ENCODE measurements at regions not wholly inside any gene's neighbourhood (a gene's known extent, or its start where the extent isn't known, plus 50 kb on each side); places are given as distances from the start of the nearest gene placed in this dataset.

GRCh38 chr7:81206667-81207360, 288.0 kb upstream of the SEMA3C start:
- no peak overlapping the region for H2AFZ ChIP-seq (ENCODE audit: low read depth, low read length)
- Mint-ChIP-seq H3K27ac (ENCODE audit: unreplicated experiment) (no peak overlapping the region), H3K4me1 (ENCODE audit: low read depth, unreplicated experiment) (peaks cover 31% of the 10 kb centered on the region), H3K4me3 (ENCODE audit: unreplicated experiment) (no peak overlapping the region), H3K27me3 (ENCODE audit: low read depth, unreplicated experiment) (no peaks in the 10 kb centered on the region), H3K9me3 (ENCODE audit: unreplicated experiment) (no peaks in the 10 kb centered on the region), H3K36me3 (ENCODE audit: low read depth, unreplicated experiment) (no peaks in the 10 kb centered on the region)
- no peaks in the 10 kb centered on the region for H3K9me3 ChIP-seq (ENCODE audit: insufficient read depth, low read depth, low read length)
- H3K27ac ChIP-seq (ENCODE audit: low read depth, low read length): no peak overlapping the region
- no peaks in the 10 kb centered on the region for H3K36me3 ChIP-seq (ENCODE audit: insufficient read depth, low read length)
- H3K4me2 ChIP-seq (ENCODE audit: low read length): no peak overlapping the region
- H3K4me3 ChIP-seq (ENCODE audit: insufficient read depth, low read depth, low read length): no peak overlapping the region
- TF ChIP-seq EZH2 (IDR thresholded peaks at IDR 0.05; ENCODE audit: insufficient read depth, low read length) (no peak), CTCF (IDR thresholded peaks at IDR 0.05; ENCODE audit: insufficient read depth, low read depth, low read length) (no peak)
- no peaks in the 10 kb centered on the region for H3K4me1 ChIP-seq (ENCODE audit: insufficient read depth, low read length)
- no peaks in the 10 kb centered on the region for H3K27me3 ChIP-seq (ENCODE audit: insufficient read depth, low read length)
- FAIRE-seq (no peak), DNase-seq (ENCODE audit: low read depth) (no peak)
- H3K79me2 ChIP-seq (ENCODE audit: insufficient read depth, low read length): no peaks in the 10 kb centered on the region
- no peak overlapping the region for H3K9ac ChIP-seq (ENCODE audit: low read length)
- H4K20me1 ChIP-seq (ENCODE audit: insufficient read depth, low read length): no peaks in the 10 kb centered on the region

- no peak for FAIRE-seq
- no peak overlapping the region for H3K27ac ChIP-seq (ENCODE audit: low read depth, low read length)
- H3K4me2 ChIP-seq (ENCODE audit: low read length): no peak overlapping the region
- DNase-seq (ENCODE audit: low read depth): no peak
- Mint-ChIP-seq H3K27me3 (ENCODE audit: low read depth, unreplicated experiment) (no peaks in the 10 kb centered on the region), H3K27ac (ENCODE audit: unreplicated experiment) (no peak overlapping the region), H3K4me3 (ENCODE audit: unreplicated experiment) (no peak overlapping the region), H3K9me3 (ENCODE audit: unreplicated experiment) (no peaks in the 10 kb centered on the region), H3K4me1 (ENCODE audit: low read depth, unreplicated experiment) (peaks cover 25% of the 10 kb centered on the region), H3K36me3 (ENCODE audit: low read depth, unreplicated experiment) (no peaks in the 10 kb centered on the region)
- H3K27me3 ChIP-seq (ENCODE audit: insufficient read depth, low read length): no peaks in the 10 kb centered on the region
- H3K4me1 ChIP-seq (ENCODE audit: insufficient read depth, low read length): no peaks in the 10 kb centered on the region
- H3K36me3 ChIP-seq (ENCODE audit: insufficient read depth, low read length): no peaks in the 10 kb centered on the region
- no peak overlapping the region for H2AFZ ChIP-seq (ENCODE audit: low read depth, low read length)
- TF ChIP-seq CTCF (IDR thresholded peaks at IDR 0.05; ENCODE audit: insufficient read depth, low read depth, low read length): no peak
- TF ChIP-seq EZH2 (IDR thresholded peaks at IDR 0.05; ENCODE audit: insufficient read depth, low read length): no peak
- no peaks in the 10 kb centered on the region for H3K9me3 ChIP-seq (ENCODE audit: insufficient read depth, low read depth, low read length)
- no peak overlapping the region for H3K4me3 ChIP-seq (ENCODE audit: insufficient read depth, low read depth, low read length)
- H3K79me2 ChIP-seq (ENCODE audit: insufficient read depth, low read length): no peaks in the 10 kb centered on the region
- H4K20me1 ChIP-seq (ENCODE audit: insufficient read depth, low read length): no peaks in the 10 kb centered on the region
- no peak overlapping the region for H3K9ac ChIP-seq (ENCODE audit: low read length)
Observed at GRCh38 chr7:81206217-81206616, 287.4 kb upstream of the SEMA3C start.

GRCh38 chr7:81201188-81201587, 282.3 kb upstream of the SEMA3C start:
- Mint-ChIP-seq H3K36me3 (ENCODE audit: low read depth, unreplicated experiment) (no peaks in the 10 kb centered on the region), H3K27me3 (ENCODE audit: low read depth, unreplicated experiment) (no peaks in the 10 kb centered on the region), H3K9me3 (ENCODE audit: unreplicated experiment) (no peaks in the 10 kb centered on the region), H3K27ac (ENCODE audit: unreplicated experiment) (no peak overlapping the region), H3K4me1 (ENCODE audit: low read depth, unreplicated experiment) (no peaks in the 10 kb centered on the region), H3K4me3 (ENCODE audit: unreplicated experiment) (no peak overlapping the region)
- no peak overlapping the region for H3K4me2 ChIP-seq (ENCODE audit: low read length)
- DNase-seq (ENCODE audit: low read depth) (no peak), FAIRE-seq (no peak)
- no peak overlapping the region for H3K27ac ChIP-seq (ENCODE audit: low read depth, low read length)
- no peaks in the 10 kb centered on the region for H3K27me3 ChIP-seq (ENCODE audit: insufficient read depth, low read length)
- no peak overlapping the region for H2AFZ ChIP-seq (ENCODE audit: low read depth, low read length)
- H3K9me3 ChIP-seq (ENCODE audit: insufficient read depth, low read depth, low read length): no peaks in the 10 kb centered on the region
- no peaks in the 10 kb centered on the region for H3K79me2 ChIP-seq (ENCODE audit: insufficient read depth, low read length)
- no peaks in the 10 kb centered on the region for H3K4me1 ChIP-seq (ENCODE audit: insufficient read depth, low read length)
- no peaks in the 10 kb centered on the region for H3K36me3 ChIP-seq (ENCODE audit: insufficient read depth, low read length)
- H3K9ac ChIP-seq (ENCODE audit: low read length): no peak overlapping the region
- no peak for TF ChIP-seq EZH2 (IDR thresholded peaks at IDR 0.05; ENCODE audit: insufficient read depth, low read length)
- no peak for TF ChIP-seq CTCF (IDR thresholded peaks at IDR 0.05; ENCODE audit: insufficient read depth, low read depth, low read length)
- no peaks in the 10 kb centered on the region for H4K20me1 ChIP-seq (ENCODE audit: insufficient read depth, low read length)
- H3K4me3 ChIP-seq (ENCODE audit: insufficient read depth, low read depth, low read length): no peak overlapping the region

Data from astrocyte (in vitro differentiated cells and primary cell).